ENCODE measurements at regions not wholly inside any gene's neighbourhood (a gene's known extent, or its start where the extent isn't known, plus 50 kb on each side); places are given as distances from the start of the nearest gene placed in this dataset.

DNA sequence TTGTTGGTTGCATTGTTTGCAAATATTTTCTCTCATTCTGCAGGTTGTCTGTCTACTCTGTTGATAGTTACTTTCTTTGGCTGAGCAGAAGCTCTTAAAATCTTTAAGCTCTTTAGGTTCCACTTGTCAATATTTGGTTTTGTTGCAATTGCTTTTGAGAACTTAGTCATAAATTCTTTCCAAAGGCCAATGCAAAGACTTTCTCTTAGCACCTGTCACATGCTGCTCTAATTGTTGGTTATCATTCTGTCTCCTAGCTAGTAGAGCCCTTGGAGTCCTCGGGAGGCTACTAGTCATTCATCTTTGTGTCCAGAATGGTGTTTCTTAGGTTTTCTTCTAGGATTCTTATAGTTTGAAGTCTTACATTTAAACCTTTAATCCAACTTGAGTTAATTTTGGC lies 312.7 kb upstream of the PROX1 start:
- TF ChIP-seq POLR2A (IDR thresholded peaks at IDR 0.05) (no peak), POLR2AphosphoS5 (IDR thresholded peaks at IDR 0.05) (no peak), EP300 (IDR thresholded peaks at IDR 0.05; ENCODE audit: low read depth) (no peak)
- TF ChIP-seq, protein P1, sequence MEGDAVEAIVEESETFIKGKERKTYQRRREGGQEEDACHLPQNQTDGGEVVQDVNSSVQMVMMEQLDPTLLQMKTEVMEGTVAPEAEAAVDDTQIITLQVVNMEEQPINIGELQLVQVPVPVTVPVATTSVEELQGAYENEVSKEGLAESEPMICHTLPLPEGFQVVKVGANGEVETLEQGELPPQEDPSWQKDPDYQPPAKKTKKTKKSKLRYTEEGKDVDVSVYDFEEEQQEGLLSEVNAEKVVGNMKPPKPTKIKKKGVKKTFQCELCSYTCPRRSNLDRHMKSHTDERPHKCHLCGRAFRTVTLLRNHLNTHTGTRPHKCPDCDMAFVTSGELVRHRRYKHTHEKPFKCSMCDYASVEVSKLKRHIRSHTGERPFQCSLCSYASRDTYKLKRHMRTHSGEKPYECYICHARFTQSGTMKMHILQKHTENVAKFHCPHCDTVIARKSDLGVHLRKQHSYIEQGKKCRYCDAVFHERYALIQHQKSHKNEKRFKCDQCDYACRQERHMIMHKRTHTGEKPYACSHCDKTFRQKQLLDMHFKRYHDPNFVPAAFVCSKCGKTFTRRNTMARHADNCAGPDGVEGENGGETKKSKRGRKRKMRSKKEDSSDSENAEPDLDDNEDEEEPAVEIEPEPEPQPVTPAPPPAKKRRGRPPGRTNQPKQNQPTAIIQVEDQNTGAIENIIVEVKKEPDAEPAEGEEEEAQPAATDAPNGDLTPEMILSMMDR (IDR thresholded peaks at IDR 0.05), result no peak
